ENCODE measurements at regions not wholly inside any gene's neighbourhood (a gene's known extent, or its start where the extent isn't known, plus 50 kb on each side); places are given as distances from the start of the nearest gene placed in this dataset.

DNA sequence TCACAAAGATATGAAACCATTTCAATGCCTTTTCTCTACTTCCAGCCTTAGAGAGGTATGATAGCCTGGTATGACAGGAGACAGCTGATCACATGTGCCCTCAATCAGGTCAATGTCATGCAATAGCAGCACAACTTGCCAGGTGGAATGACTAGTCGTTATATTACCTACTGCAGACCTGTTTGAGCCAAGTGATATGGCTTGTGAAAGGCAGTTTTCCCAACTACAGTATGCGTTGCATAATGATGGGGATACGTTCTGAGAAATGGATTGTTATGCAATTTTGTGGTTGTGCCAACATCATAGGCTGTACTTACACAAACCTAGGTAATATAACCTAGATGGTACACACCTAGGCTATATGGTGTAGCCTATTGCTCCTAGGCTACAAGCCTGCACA, 262.8 kb downstream of the ICOS start:
- no peak for DNase-seq (ENCODE audit: low spot score)
- POLR2A ChIA-PET = no interaction called here
- CTCF ChIA-PET (ENCODE audit: unreplicated experiment) = no interaction called here
- Histone ChIP-seq H3K79me2 (ENCODE audit: insufficient read depth, low read depth, low read length) (no peaks in the 10 kb centered on the region), H3K4me1 (ENCODE audit: insufficient read depth, low read length, poor library complexity, severe bottlenecking) (no peaks in the 10 kb centered on the region), H3K4me3 (ENCODE audit: low read depth, low read length, poor library complexity, severe bottlenecking) (no peak overlapping the region), H3K36me3 (ENCODE audit: insufficient read depth, low read length) (no peaks in the 10 kb centered on the region), H3K27ac (ENCODE audit: low read depth, low read length, poor library complexity, severe bottlenecking) (no peak overlapping the region), H3K9me2 (ENCODE audit: insufficient read depth, low read length) (no peaks in the 10 kb centered on the region), H2AFZ (ENCODE audit: low read length) (no peak overlapping the region), H3K9me3 (ENCODE audit: low read length) (no peaks in the 10 kb centered on the region), H4K20me1 (ENCODE audit: insufficient read depth, low read length) (no peaks in the 10 kb centered on the region), H3K4me2 (ENCODE audit: low read length) (no peak overlapping the region)
- no TSS peak for BruUV-seq (replicated peaks)
- intact Hi-C loops (cut with micrococcal nuclease; ENCODE audit: unreplicated experiment) = no loop called here
- TF ChIP-seq EZH2phosphoT487 (IDR thresholded peaks at IDR 0.05; ENCODE audit: borderline replicate concordance, low read depth, low read length) = no peak

DNA sequence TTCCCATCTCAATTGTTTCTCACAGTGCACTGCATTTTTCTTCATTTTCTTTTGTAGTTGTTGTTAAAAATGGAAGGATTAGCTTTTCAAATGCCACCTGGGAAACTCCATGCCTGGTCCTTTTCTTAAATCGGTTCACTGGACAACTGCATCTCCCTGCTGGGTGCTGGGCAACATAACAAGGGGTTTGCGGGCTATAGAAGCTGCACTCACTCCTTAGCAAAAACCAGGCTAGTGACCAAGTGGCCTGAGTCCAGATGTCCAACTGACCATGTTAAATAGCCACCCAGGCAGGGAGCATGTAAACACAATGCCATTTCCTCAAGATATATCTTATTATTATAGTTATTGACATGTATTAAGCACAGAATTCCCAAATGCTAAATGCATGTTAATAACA, 264.9 kb downstream of the ICOS start:
- H3K4me1 ChIP-seq (ENCODE audit: insufficient read depth, low read length, poor library complexity, severe bottlenecking) = no peaks in the 10 kb centered on the region

DNA sequence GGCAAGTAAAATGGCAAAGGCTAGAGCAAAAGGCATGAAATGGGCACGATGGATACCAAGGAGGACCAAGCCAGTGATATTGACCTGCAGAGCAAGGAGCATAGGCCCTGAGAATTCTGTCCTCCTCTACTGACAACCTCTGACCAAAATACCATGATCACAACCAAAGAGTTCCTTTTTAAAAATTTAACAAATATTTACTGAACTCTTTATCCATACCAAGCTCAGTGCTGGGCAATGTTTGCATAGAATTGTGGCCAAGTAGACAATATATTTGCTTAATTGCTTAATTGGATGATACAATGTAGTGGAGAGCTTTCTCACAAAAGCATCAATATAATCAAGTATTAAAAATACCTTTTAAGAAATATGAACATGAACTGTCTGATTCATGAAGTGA, 265.7 kb downstream of the ICOS start:
- no peak for DNase-seq (ENCODE audit: low spot score)
- H3K4me3 ChIP-seq (ENCODE audit: low read depth, low read length, poor library complexity, severe bottlenecking) = no peak overlapping the region
- H2AFZ ChIP-seq (ENCODE audit: low read length) = no peak overlapping the region
- no peak overlapping the region for H3K27ac ChIP-seq (ENCODE audit: low read depth, low read length, poor library complexity, severe bottlenecking)
- no peak overlapping the region for H3K4me2 ChIP-seq (ENCODE audit: low read length)
- ChIA-PET CTCF (ENCODE audit: unreplicated experiment) (no interaction called here), POLR2A (no interaction called here)
- TF ChIP-seq EZH2phosphoT487 (IDR thresholded peaks at IDR 0.05; ENCODE audit: borderline replicate concordance, low read depth, low read length) = no peak
- TF ChIP-seq, protein P1, sequence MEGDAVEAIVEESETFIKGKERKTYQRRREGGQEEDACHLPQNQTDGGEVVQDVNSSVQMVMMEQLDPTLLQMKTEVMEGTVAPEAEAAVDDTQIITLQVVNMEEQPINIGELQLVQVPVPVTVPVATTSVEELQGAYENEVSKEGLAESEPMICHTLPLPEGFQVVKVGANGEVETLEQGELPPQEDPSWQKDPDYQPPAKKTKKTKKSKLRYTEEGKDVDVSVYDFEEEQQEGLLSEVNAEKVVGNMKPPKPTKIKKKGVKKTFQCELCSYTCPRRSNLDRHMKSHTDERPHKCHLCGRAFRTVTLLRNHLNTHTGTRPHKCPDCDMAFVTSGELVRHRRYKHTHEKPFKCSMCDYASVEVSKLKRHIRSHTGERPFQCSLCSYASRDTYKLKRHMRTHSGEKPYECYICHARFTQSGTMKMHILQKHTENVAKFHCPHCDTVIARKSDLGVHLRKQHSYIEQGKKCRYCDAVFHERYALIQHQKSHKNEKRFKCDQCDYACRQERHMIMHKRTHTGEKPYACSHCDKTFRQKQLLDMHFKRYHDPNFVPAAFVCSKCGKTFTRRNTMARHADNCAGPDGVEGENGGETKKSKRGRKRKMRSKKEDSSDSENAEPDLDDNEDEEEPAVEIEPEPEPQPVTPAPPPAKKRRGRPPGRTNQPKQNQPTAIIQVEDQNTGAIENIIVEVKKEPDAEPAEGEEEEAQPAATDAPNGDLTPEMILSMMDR (conservative IDR thresholded peaks at IDR 0.05; ENCODE audit: low read length) = no peak
- no peaks in the 10 kb centered on the region for H3K4me1 ChIP-seq (ENCODE audit: insufficient read depth, low read length, poor library complexity, severe bottlenecking)
- no peaks in the 10 kb centered on the region for H3K9me2 ChIP-seq (ENCODE audit: insufficient read depth, low read length)
- no peaks in the 10 kb centered on the region for H3K79me2 ChIP-seq (ENCODE audit: insufficient read depth, low read depth, low read length)
- H3K36me3 ChIP-seq (ENCODE audit: insufficient read depth, low read length) = no peaks in the 10 kb centered on the region
- H4K20me1 ChIP-seq (ENCODE audit: insufficient read depth, low read length) = no peaks in the 10 kb centered on the region
- H3K9me3 ChIP-seq (ENCODE audit: low read length) = no peaks in the 10 kb centered on the region
- BruUV-seq (replicated peaks) = no TSS peak
- intact Hi-C loops (cut with micrococcal nuclease; ENCODE audit: unreplicated experiment) = no loop called here

More for the DNA sequence above, 264.9 kb downstream of the ICOS start:
- no peak overlapping the region for H3K4me2 ChIP-seq (ENCODE audit: low read length)
- H3K9me3 ChIP-seq (ENCODE audit: low read length) = no peaks in the 10 kb centered on the region
- H3K27ac ChIP-seq (ENCODE audit: low read depth, low read length, poor library complexity, severe bottlenecking) = no peak overlapping the region
- DNase-seq (ENCODE audit: low spot score) = no peak
- ChIA-PET CTCF (ENCODE audit: unreplicated experiment) (no interaction called here), POLR2A (no interaction called here)
- H3K4me3 ChIP-seq (ENCODE audit: low read depth, low read length, poor library complexity, severe bottlenecking) = no peak overlapping the region
- intact Hi-C loops (cut with micrococcal nuclease; ENCODE audit: unreplicated experiment) = no loop called here
- TF ChIP-seq EZH2phosphoT487 (IDR thresholded peaks at IDR 0.05; ENCODE audit: borderline replicate concordance, low read depth, low read length) = no peak
- TF ChIP-seq, protein P1 (conservative IDR thresholded peaks at IDR 0.05; ENCODE audit: low read length) = no peak
- no TSS peak for BruUV-seq (replicated peaks)
- no peak overlapping the region for H2AFZ ChIP-seq (ENCODE audit: low read length)
- H3K79me2 ChIP-seq (ENCODE audit: insufficient read depth, low read depth, low read length) = no peaks in the 10 kb centered on the region
- no peaks in the 10 kb centered on the region for H4K20me1 ChIP-seq (ENCODE audit: insufficient read depth, low read length)
- H3K36me3 ChIP-seq (ENCODE audit: insufficient read depth, low read length) = no peaks in the 10 kb centered on the region
- H3K9me2 ChIP-seq (ENCODE audit: insufficient read depth, low read length) = no peaks in the 10 kb centered on the region
